NCI-H2081 (cell line): ENCODE measurements at regions not wholly inside any gene's neighbourhood (a gene's known extent, or its start where the extent isn't known, plus 50 kb on each side); places are given as distances from the start of the nearest gene placed in this dataset.

Source experiments
- DNase-seq, 2 experiments: peaks; one replicate each; lab custom pipeline; 2025; lab: John Stamatoyannopoulos, UW

DNA sequence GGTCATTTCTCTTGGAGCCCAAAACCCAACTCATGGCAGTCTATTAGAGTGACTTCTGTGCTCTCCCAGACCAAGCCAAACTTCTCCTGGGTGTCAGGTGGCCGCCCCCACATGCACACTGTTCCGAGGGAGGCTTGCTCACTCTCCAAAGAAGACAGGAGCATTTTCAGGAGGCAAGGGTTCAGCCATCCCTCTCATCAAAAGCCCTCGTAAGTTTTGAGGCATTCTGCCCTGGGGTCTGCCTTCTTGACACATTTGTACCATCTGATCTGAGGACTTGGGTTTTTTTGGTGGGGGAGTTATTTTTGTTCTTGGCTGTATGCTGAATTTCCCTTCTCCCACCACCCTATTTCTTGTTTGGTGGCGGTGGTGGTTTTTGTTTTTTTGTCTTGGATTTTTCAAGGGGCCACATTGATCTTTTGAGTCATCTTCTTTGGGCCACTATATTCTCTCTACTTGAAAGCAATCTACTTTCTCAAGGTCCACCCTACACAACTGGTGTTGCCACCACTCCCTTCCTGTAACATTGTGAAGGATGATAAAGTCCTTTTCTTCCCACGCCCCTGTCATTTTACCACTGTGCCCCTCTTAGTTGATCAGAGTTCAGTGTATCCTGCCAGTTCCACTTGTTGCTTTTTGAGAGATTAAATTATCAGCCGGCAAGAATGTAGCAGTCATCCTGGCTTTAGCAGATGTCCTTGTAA, 255.8 kb downstream of the CYP26B1 start:
- DNase-seq = no peak

DNA sequence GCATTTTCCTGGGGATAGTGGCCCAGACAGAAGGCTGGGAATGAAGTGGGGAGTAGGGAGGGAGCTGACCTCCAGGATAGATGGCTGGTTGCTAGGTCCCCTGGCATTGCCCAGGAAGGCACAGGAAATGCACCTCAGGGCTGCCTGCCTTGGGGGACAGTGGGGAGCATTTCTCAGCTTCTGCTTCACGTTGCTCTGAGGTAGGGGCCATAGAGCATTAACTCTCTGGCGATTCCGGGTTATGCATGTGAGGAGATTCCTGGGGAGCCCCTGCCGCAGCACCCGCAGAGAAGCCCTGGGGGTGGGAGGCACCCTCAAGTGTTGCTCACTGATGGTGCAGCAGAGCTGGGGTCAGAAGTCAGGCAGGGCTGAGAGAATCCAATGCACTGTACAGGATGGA, 256.5 kb downstream of the CYP26B1 start:
- DNase-seq = no peak

DNA sequence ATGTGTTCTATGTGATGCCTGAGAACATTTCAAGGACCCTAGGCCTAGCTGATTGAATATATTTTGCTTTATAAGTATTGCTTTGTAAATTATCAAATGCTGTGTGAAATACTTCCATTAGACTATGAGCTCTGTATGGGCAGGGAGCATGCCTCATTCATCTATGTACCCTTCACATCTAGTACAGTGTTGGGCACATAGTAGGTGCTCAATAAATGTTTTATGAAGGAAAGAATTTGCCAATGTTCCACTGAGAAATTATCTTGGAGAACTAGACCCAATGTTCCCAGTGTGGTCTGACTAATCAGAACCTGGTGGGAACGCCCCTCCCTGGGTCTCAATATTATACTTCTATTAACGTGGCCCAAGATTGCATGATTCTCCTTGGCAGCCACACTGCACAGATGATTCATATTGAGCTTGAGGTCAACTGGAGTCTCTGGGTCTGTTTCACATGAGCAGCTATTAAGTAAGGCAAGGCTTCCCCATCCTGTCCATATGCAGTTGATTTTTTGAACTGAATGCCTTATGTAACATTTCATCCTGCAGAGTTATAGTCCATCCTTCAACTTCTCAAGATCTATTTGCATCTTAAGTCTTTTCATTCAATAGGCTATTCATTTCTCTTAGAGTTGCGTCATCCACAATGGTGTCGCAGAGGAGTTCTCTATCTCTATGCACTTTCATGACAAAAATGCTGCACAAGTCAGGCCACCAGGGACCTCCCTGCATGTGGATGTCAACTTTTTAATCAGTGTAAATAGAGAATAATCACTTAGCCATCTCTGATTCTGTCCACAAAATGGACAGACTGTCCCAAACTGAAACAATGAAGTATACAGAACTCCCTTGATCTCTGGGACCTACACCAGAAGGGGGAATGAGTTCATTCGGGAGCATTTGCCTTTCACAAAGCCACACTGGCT, 257.6 kb downstream of the CYP26B1 start:
- DNase-seq = no peak

DNA sequence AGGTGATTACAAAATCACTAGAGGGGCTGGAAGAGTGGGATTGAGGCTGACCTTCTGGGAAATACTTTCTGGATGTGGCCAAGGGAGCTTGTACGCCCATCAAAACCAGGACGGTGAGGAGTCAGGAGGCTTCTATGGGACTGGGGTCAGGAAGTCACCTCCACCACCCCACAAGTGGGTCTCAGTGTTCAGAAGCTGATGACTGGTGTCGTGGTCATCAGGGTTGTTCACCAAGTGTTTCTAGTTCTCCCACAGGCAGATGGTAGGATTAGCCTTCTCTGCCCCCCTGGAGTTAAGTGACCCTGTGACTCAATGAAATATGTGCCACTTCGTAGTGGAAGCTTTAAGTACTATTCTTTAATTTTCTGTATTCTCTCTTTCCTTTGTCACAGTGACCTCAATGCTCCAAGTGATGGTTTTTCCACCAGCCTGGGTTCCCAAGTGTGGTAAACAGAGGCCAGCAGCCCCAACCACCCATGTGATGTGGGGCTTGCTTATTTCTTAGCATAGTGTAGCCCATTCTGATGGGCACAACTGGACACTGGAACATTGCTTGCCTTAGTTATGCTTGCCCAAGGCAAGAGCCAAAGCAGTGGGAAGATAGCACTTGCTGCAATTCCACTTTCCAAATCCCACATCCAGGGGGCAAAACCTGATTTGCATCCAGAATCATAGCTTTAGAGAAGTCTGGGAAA, 258.8 kb downstream of the CYP26B1 start:
- DNase-seq = no peak

DNA sequence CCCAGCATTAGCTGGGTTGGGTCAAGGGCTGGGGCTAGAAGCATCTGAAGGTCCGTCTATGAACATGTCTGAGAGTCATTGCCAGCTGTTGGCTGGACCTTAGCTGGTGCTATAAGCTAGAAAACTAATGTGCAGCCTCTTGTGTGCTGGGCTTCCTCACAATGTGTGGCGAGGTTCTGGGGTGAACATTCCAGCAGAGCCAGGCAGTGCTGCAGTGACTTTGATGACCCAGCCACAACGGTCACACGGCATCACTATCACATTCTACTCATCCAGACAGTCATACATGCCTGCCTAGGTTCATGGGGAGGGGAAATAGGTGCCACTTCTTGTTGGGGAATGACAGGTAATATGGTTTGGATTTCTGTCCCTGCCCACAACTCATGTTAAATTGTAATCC, 260.5 kb downstream of the CYP26B1 start:
- no peak for DNase-seq

DNA sequence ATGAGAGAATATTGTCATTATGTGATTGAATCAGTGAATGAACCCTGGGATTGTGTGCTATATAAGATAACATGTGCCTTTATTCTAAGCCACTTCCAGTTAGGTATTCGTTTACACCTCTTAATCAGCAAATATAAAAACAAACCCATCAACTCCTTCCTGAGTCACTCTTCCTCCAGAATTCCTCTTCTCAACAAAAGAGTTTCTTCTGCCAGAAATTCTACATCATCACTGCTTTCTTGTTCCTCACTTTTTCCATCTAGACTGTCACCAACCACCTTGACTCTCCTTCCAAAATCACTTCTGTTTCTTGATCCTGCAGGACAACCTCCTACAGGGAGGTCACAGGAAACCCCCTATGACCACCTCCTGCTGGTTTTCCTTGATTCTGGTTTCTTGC, 261.4 kb downstream of the CYP26B1 start:
- DNase-seq = no peak

DNA sequence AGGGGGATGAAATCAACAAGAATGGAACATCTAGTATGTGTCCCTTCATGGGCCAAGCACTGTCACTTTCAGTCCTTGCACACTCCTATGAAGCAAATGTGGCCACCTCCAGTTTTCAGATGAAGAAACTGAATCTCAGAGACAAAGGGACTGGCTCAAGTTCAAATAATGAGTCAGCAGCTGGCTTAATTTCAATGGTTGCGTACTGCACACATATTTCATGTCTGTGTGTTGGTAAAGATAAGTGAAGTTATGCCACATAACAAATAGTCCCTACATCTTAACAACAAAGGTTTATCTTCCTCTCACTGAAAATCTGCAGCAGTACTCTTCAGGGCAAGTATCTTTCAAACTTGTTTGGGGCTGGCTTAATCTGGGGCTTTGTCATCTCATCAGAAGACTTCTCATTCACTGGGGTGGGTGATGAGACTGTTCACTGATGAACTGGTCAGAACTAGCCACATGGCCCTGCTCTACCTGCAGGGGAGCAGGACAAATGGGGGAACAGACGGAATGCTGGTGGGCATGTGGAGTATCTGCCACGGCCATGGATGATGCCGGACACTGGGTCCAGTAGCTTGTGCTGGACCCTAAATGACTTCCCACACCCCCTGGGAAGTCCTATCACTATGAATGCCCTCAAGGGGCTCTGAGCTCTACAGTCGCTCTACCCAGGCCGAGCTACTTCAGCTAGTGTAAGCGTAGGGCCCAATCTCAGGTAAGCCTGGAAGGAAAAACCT, 263.2 kb downstream of the CYP26B1 start:
- DNase-seq = no peak

DNA sequence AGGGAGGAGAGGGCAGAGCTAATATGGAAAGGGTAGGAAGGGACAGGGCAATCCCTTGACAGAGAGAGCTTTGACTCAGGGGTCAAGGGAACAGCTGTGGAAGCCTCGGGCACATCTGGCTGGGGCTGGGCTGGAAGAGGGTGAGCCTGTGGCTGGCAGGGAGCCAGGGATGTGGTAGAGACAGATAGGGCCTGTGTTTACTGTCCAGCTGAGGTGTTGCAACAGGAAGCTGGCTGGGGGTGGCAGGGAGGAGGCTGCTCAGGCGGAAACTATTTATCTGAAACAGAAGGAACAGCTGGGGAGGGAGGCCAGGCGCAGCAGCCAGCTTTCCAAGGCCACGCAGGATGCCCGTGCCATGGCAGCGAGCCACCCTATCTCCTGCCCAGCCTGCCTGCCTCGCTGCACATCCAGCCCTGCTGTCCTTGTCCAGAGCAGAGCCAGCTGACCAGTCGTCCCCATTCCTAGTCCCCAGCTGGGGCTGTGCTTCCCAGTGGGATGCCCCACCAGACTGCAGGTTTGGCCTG, 264.7 kb downstream of the CYP26B1 start:
- DNase-seq = no peak

DNA sequence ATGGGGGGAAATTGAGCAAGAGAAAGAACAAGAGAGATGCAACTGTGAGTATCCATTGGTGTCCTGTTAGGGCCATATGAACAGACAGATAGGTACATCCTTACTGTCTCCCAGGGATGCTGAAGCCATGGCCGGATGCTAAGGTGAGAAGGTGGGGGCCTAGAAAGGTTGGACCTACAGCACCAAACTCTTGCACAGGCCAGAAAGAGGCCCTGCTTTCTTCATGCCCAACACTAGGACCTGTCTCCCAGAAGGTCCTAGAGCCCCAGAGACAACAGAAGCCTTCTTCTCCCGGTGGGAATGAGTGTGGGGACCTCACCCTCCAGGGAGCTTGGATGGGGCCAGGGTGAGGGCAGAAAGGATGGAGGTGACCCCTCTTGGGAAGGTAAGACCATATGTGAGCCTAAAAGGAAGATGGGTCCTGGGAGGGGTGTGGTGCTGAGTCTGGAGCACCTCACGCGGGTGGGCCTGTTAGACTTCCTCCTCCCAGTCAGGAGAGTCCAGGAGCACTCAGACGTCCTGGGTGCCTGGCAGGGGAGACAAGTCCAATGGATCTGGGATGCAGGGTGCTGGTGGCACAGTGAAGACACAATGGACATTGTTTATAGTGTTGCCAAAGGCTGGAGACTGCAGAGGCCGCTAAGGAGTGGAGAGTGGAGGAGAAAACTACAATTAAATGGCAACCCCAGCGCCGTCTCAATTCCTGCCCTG, 265.3 kb downstream of the CYP26B1 start:
- DNase-seq = no peak

DNA sequence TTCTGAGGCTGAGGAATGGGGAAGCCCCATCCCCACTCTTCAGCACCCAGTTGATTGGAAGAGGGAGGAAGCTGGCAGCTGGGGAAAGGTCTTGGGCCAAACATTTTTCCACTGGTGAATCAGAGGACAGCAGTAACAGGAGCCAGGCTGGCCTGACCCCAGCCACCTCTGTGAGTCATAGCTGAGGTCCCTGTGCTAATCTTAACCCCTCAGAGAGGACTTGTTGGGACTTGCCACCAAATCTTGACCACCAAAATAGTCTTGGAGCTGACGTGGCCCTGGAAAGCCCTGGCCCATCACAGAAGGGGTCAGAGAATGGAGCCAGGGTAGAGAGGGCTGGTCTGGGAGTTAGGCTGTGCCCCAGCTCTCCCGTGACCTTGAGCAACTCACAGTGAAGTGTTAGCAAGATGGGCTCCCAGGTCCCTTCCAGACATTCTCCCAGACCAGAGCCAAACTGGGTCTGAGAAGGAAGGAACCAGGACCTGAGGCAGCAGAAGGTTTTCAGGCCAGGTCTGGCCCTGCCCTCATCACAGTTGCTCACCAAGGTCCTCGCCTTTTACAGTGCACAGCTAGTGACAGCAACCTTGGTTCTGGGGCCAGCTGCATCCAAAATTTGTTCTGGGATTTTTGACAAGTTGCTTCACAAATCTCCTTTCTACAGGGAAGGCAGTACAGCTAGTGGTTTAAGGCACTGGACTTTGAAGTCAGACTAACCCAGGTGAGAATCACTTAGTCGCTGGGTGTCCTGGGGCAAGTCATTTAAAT, 266.6 kb downstream of the CYP26B1 start:
- no peak for DNase-seq

DNA sequence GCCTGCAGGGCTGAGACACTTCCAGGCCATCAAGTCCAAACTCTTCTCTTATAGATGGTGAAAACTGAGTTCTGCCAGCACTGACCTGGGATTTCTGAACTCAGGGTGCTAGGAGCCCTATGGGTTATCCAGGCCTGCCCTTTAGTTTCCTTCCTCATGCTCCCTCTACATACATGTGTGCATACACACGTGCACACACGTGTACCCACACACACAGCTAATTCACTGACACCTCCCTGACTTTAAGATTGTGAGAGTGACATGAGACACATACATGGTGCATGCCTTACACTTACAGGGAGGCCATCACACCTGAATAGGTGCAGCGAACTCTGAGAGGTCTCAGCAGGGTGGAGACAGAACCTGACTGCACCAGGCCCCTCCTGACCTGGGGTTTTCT, 267.4 kb downstream of the CYP26B1 start:
- no peak for DNase-seq

DNA sequence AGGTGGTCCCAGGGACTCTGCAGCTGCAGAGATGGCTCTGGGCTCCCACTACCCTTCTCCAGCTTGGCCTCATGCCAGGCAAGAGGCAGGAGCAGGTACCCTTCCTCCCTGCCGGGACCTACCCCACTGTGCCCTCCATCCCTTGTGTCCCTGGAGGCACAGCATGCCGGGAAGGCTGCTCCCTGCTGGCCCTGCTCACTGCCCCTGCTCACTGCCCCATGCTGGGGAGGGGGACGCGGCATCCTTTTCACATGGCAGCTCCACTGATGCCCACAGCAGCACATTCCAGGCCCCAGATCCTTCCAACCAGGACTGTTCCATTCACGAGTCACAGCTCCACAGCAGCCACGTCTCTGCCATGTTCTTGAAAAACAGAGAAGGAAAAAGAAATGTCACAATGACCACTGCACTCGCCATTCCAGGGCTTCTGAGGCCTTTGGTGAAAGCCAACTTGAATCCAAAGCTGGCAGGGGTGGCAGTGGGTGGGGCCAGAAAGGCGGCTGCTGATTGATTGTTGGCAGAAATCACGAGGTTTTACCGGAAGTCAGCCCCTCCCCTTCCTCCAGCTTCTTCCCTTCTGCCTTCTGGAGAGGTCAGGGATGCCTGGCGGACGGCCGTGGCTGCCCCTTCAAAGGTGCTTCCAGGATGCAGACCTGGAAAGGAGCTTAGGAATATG, 268.0 kb downstream of the CYP26B1 start:
- no peak for DNase-seq

DNA sequence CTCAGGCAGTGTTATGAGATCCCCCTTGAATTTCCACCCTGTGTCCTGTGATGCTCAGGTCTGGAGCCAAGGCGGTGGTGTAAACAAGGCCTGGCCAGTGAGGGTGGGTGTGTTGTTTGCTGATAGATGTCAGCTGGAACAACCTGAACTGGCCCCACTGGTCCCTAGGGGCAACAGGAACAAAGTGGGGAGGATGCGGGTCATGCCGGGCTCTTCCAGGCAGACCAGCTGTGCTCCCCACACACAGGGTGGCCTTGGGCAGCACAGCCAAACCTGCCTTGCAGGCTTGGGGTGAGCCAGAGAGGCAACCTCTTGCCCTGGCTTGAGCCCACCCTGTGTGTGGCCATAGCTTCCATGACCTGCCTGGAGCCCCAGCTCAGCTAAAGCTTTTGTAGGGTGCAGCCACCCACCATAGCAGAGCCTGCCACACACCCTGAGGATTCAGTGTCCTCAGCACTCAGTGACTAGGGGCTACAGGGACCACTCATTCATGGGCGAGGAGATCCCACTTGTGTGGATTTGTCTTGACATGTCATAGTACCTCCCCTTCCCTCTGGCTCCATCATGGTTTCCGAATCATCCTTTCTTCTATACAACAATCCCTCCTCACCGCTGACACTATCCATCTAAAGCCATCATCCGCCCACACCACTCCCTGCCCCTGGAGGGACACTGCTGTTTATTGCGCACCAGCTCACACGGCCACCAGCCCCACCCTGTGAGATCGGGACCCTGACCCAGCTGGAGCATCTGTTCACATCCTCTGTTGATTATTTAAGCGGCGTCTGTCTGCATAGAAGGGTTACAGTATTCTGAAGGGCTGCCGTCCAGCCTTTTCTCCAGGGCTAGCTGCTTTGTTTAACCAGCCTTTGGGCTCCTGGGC, 268.8 kb downstream of the CYP26B1 start:
- DNase-seq = no peak

DNA sequence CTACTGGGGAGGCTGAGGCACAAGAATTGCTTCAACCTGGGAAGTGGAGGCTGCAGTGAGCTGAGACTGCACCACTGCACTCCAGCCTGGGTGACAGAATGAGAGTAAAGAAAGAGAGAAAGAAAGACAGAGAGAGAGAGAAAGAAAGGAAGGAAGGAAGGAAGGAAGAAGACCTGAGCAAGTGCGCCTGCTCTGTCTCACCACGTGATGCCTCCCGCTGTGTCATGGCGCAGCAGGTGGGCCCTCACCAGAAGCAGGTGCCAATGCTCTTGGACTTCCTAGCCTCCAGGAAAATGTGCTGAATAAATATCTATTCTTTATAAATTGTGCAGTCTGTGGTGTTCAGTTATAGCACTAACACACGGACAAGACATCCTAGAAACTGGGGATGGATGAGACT, 270.0 kb downstream of the CYP26B1 start:
- no peak for DNase-seq

DNA sequence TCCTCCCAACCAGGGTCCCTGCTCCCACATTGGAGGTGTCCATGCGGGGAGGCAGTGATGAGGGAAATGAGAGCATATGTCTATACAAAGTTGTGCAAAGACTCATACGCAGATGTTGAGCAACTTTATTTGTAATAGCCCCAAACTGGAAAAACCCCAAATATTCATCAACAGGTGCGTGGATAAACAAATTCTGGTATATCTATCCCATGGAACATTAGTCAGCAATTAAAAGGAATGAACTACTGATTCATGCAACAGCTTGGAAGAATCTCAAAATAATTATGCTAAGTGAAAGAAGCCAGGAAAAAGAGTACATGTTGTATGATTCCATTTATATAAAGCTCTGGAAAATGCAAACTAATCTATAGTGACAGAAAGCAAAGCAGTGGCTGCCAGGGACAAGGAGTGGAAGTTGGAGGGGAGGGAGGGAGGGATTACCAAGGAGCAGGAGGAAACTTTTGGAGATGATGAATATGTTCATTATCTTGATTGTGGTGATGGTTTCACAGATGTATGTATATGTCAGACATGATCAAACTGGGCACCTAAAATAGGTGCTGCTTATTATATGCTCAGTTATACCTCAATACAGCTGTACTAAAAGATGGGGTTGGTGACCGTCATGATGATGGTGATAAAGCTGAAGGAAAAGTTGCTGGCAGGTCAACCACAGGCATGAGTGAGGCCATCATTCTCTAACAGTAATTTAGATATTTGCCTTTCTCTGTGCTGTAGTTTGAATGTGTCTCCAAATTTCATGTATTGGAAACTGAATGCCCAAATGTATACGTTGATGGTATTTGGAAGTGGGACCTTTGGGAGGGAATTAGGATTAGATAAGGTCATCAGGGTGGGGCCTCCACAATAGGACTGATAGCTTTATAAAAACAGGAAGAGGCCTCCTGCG, 270.9 kb downstream of the CYP26B1 start:
- no peak for DNase-seq

DNA sequence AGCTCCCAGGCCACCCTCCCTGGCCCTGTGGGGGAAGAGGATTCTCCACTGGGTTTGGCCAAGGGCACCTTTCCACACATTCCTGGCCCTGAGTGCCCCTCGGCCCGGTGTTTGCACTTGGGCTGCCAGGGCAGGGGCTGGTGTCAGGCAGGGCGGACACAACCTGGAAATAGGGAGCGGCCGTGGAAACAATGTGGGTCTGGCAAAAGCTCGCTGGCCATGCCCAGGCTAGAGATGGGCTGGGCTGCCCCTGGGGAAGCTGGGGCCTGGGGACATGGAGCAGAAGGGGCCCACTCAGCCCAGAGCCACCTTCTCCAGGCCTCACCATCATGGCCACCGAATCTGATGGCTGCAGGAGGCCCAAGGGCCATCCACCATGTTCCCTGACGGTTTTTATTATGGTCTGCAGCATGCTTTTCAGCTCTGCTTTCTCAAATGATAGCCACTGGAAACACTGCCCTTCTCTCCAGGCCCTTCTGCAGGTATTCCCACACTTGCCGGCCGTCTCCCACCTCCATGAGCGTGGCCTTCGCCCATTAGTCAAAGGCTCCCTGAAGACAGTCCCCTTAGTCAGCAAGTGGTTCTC, 275.1 kb downstream of the CYP26B1 start:
- DNase-seq = no peak

DNA sequence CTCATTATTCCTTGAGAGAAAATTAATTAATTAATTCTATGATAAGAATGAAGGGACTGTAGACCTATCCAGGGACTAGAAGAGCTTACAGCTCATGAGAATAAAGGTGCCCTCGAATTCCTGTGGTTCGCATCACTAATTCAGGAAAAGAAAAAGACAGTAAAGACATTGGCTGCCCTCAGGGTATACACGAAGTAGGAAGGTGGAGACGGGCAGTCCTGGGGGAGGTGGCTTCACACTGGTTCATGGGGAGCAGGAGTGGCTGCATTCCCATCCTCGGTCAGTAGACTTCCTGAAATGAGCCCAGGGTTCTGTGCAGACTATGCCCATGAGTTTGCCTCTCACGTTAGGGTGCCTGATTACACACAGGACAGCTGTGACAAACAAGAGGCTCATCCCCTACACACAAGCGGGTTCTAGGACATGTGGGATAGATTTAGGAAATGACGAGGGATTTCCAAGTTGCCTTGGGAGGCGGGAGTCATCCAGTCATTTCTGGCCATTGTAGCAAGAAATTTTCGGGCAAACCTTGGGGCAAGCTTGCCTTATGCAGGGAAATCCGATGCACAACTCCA, 282.2 kb downstream of the CYP26B1 start:
- DNase-seq = no peak
